Endothelial cell of umbilical vein (primary cell): ENCODE measurements at regions not wholly inside any gene's neighbourhood (a gene's known extent, or its start where the extent isn't known, plus 50 kb on each side); places are given as distances from the start of the nearest gene placed in this dataset.
A peak's percentile ranks its signal among the peaks of the same experiment; 100 is the strongest.

Source experiments
- BruUV-seq: library from RNA; stranded (reverse); fragments of 400-500 nt; replicated peaks from 2 replicates; lab custom pipeline; 2021; lab: Mats Ljungman, UMichigan
- CTCF ChIA-PET: fragments of 300-600, 350-600 bp; sonication (Branson Sonifier 250); formaldehyde crosslinking; loops from one replicate; lab custom pipeline; 2021; ENCODE audit warnings: antibody characterized with exemption, inconsistent platforms; lab: Charles Lee
- POLR2A ChIA-PET: fragments of 300-600, 350-600 bp; sonication (Branson Sonifier 250); formaldehyde crosslinking; loops from one replicate; lab custom pipeline; 2021; ENCODE audit warnings: antibody characterized with exemption, inconsistent platforms; lab: Charles Lee
- DNase-seq: peaks from one replicate; pipeline ENCODE4 v3.0.0-alpha.2; 2011; ENCODE audit warnings: low read depth, low spot score
- FAIRE-seq: peaks from 2 replicates; lab custom pipeline; 2011; peaks lifted over from hg19 to GRCh38; lab: Jason Lieb, UNC
- H2AFZ ChIP-seq: 2 replicates; pipeline ENCODE4 v1.6.0; 2012; ENCODE audit warnings: low read depth, low read length, control low read depth, inconsistent platforms
- H3K27ac ChIP-seq: 2 replicates; pipeline ENCODE4 v1.5.1; 2011; ENCODE audit warnings: low read depth, mild to moderate bottlenecking, control low read depth, low read length, moderate library complexity; ENCODE audit not compliant: insufficient read depth
- H3K27me3 ChIP-seq, 2 experiments: 2 replicates each; pipeline versions ENCODE4 v1.6.0 to v1.6.1; 2011; ENCODE audit warnings: low read length in 2 of 2, mixed read lengths in 1 of 2; ENCODE audit not compliant: control insufficient read depth in 2 of 2, insufficient read depth in 2 of 2
- H3K36me3 ChIP-seq, 2 experiments: 2 replicates in 1 of 2; 3 replicates in 1 of 2; pipeline ENCODE4 v1.5.1; 2011; ENCODE audit warnings: low read length in 2 of 2, mild to moderate bottlenecking in 1 of 2, moderate library complexity in 1 of 2; ENCODE audit not compliant: control insufficient read depth in 2 of 2, insufficient read depth in 2 of 2; ENCODE audit errors: extremely low read depth in 1 of 2
- H3K4me1 ChIP-seq: 3 replicates; pipeline ENCODE4 v1.5.1; 2011; ENCODE audit warnings: mild to moderate bottlenecking, low read length; ENCODE audit not compliant: control insufficient read depth, insufficient read depth; ENCODE audit errors: extremely low read depth
- H3K4me2 ChIP-seq: 2 replicates; pipeline ENCODE4 v1.6.1; 2011; ENCODE audit warnings: low read length, control low read depth, mixed read lengths; ENCODE audit not compliant: insufficient read depth
- H3K4me3 ChIP-seq, 3 experiments: fragments of 200-600 bp in 1 of 3; sonication (generic), shearing (Covaris generic) in 1 of 3; replicated peaks in 1 of 3; 2 replicates each; pipeline ENCODE4 v1.5.1; 2011 to 2016; ENCODE audit warnings: control low read depth in 3 of 3, low read length in 3 of 3, mild to moderate bottlenecking in 2 of 3, inconsistent platforms in 1 of 3, low read depth in 1 of 3, moderate library complexity in 1 of 3; ENCODE audit not compliant: insufficient read depth in 1 of 3
- H3K79me2 ChIP-seq: 2 replicates; pipeline ENCODE4 v1.6.0; 2012; ENCODE audit warnings: low read length, inconsistent platforms; ENCODE audit not compliant: control insufficient read depth, insufficient read depth
- H3K9ac ChIP-seq: replicated peaks from 2 replicates; pipeline ENCODE3; 2011; ENCODE audit warnings: low read length, control low read depth; ENCODE audit not compliant: insufficient read depth; ENCODE audit errors: extremely low read depth
- H3K9me1 ChIP-seq: replicated peaks from 3 replicates; pipeline ENCODE4 v1.6.0; 2011; ENCODE audit warnings: mild to moderate bottlenecking, low read length; ENCODE audit not compliant: control insufficient read depth, insufficient read depth; ENCODE audit errors: extremely low read depth
- H3K9me3 ChIP-seq: replicated peaks from 2 replicates; pipeline ENCODE4 v1.5.1; 2012; ENCODE audit warnings: low read length, inconsistent platforms; ENCODE audit not compliant: control insufficient read depth, insufficient read depth
- H4K20me1 ChIP-seq: replicated peaks from 2 replicates; pipeline ENCODE3; 2011; ENCODE audit warnings: mild to moderate bottlenecking, low read length; ENCODE audit not compliant: control insufficient read depth, insufficient read depth; ENCODE audit errors: extremely low read depth
- CTCF ChIP-seq, 2 donors: IDR thresholded peaks; 1 replicate in 1 of 2; 2 replicates in 1 of 2; pipeline ENCODE4 v1.5.1; 2011; ENCODE audit warnings: low read length in 2 of 2, mild to moderate bottlenecking in 2 of 2, moderate library complexity in 2 of 2, control low read depth in 1 of 2, inconsistent platforms in 1 of 2, low read depth in 1 of 2; ENCODE audit not compliant: insufficient read depth in 1 of 2; ENCODE audit errors: extremely low read depth in 1 of 2
- EZH2 ChIP-seq: IDR thresholded peaks from 2 replicates; pipeline ENCODE4 v1.6.1; 2012; ENCODE audit warnings: borderline replicate concordance, low read depth, mild to moderate bottlenecking, moderate library complexity, low read length, inconsistent platforms; ENCODE audit not compliant: severe bottlenecking
- JUN ChIP-seq: IDR thresholded peaks from 2 replicates; pipeline ENCODE4 v1.6.1; 2011; ENCODE audit warnings: borderline replicate concordance, low read depth; ENCODE audit not compliant: insufficient read length, insufficient read depth
- MAX ChIP-seq: IDR thresholded peaks from 2 replicates; pipeline ENCODE4 v1.6.1; 2011; ENCODE audit not compliant: insufficient read depth, insufficient read length
- MYC ChIP-seq: IDR thresholded peaks from one replicate; pipeline ENCODE4 v1.6.1; 2011; ENCODE audit warnings: mild to moderate bottlenecking, low read depth, low read length
- dilution Hi-C: fragments of 300-500 bp; cut with MboI; formaldehyde crosslinking; loops from one replicate; pipeline ENCODE4 v1.15.0; 2019; ENCODE audit warnings: low sequenced_read_pairs; ENCODE audit not compliant: extremely low pct_ligation_motif_present
- intact Hi-C: fragments of 100-400 bp; cut with micrococcal nuclease; formaldehyde crosslinking; loops from one replicate; pipeline ENCODE4 v1.10.0; 2022

GRCh38 chr13:26929971-26930730 lies 169.6 kb upstream of the GPR12 start:
- dilution Hi-C loops, result no loop called here
- FAIRE-seq (peak; percentile 88), DNase-seq (peak; percentile 67)
- Histone ChIP-seq H3K27me3 (peaks cover 3% of the 10 kb centered on the region in 2 experiments), H3K79me2 (no peaks in the 10 kb centered on the region), H2AFZ (no peak overlapping the region), H3K4me3 (no peak overlapping the region), H3K36me3 (no peaks in the 10 kb centered on the region), H3K9ac (no peak overlapping the region), H3K27ac (no peak overlapping the region), H3K9me3 (no peaks in the 10 kb centered on the region), H4K20me1 (no peaks in the 10 kb centered on the region), H3K4me2 (no peak overlapping the region), H3K4me1 (no peaks in the 10 kb centered on the region), H3K9me1 (no peaks in the 10 kb centered on the region)
- TF ChIP-seq EZH2, result no peak
- TF ChIP-seq CTCF (IDR thresholded peaks at IDR 0.05; ENCODE audit: extremely low read depth in 1 of 2, insufficient read depth in 1 of 2, low read depth in 1 of 2, low read length in 2 of 2), result peak; percentile 89 to 95
- TF ChIP-seq MAX, result no peak
- ChIA-PET CTCF (interaction anchor here (0.6 to 3.0 kb wide), 20 partner anchors 11 to 1845 kb away, joined by 3 to 18 read pairs (median 4); no protein-coding TSS in a partner anchor), POLR2A (interaction anchor here (0.6 kb wide), 1 partner anchor 433 kb away, joined by 12 read pairs; no protein-coding TSS in a partner anchor)
- no TSS peak for BruUV-seq
- intact Hi-C loops, result loop anchor here (1.0 to 2.0 kb wide), 4 partner anchors 57 to 744 kb away; no protein-coding TSS in a partner anchor

- H4K20me1 ChIP-seq, result no peaks in the 10 kb centered on the region
- H3K27me3 ChIP-seq, result peaks cover 3% of the 10 kb centered on the region in 2 experiments
- no peak overlapping the region for H3K4me3 ChIP-seq
- BruUV-seq, result no TSS peak
- H3K27ac ChIP-seq, result no peak overlapping the region
- ChIA-PET POLR2A (no interaction called here), CTCF (no interaction called here)
- dilution Hi-C loops, result no loop called here
- TF ChIP-seq MYC (no peak), JUN (no peak), EZH2 (no peak), CTCF (IDR thresholded peaks at IDR 0.05; ENCODE audit: extremely low read depth in 1 of 2, insufficient read depth in 1 of 2, low read depth in 1 of 2, low read length in 2 of 2) (no peak)
- H3K79me2 ChIP-seq, result no peaks in the 10 kb centered on the region
- no peak overlapping the region for H3K9ac ChIP-seq
- DNase-seq (no peak), FAIRE-seq (no peak)
- no peaks in the 10 kb centered on the region for H3K36me3 ChIP-seq
- no peaks in the 10 kb centered on the region for H3K4me1 ChIP-seq
- H2AFZ ChIP-seq, result no peak overlapping the region
- intact Hi-C loops, result no loop called here
- no peak overlapping the region for H3K4me2 ChIP-seq
- no peaks in the 10 kb centered on the region for H3K9me3 ChIP-seq
- H3K9me1 ChIP-seq, result no peaks in the 10 kb centered on the region
Measured at GRCh38 chr13:26927511-26927910, 166.9 kb upstream of the GPR12 start.
